ENCODE measurements at regions not wholly inside any gene's neighbourhood (a gene's known extent, or its start where the extent isn't known, plus 50 kb on each side); places are given as distances from the start of the nearest gene placed in this dataset.

DNA sequence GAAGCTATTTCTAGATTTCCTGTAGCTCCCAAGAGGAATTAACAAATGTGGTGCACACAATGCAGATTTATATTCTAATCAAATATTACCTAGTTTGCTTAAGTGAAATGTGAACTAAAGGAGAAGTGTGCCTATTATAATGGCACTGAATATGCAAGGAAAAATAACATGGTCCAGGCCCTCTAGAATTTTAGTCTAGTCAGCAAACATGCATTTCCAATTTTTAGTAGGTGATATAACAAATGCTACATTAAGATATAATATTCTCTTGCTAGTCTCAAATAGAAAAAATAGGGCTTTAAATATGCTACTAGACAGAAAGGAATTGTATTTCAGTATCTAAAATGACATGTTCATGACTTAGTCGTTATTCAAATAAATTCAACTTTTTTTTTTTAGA is 689.5 kb downstream of the TMEM182 start:
- BruUV-seq (replicated peaks), result no TSS peak
- POLR2A ChIA-PET, result no interaction called here
- ATAC-seq, result no peak

DNA sequence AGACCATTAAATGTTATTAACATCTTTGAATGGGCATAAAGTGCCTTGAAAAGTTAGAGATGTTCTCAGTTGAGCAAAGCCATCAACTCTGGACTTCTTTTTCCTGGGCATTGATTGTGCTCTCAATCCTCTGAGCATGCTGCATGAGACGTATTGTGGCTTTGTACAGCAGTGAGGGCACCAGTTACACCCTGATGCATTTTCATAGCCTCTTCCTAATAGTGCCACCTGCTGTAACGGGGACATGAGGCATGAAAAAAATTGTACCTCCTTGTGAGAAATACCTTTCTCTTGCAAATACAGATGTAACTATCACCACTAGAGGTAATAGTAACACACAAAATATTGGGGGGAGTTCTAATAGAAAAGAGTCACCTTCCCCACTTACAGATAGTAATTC is 697.5 kb downstream of the TMEM182 start:
- intact Hi-C loops (cut with micrococcal nuclease; ENCODE audit: unreplicated experiment) (no loop called here), in situ Hi-C loops (cut with HindIII; ENCODE audit: low pct_unique_long_range_greater_than_20kb, low sequenced_read_pairs) (no loop called here)
- Histone ChIP-seq H3K4me1 (ENCODE audit: control insufficient read depth, insufficient read depth, low read length) (no peaks in the 10 kb centered on the region), H3K27ac (ENCODE audit: low read length) (no peak overlapping the region), H3K36me3 (ENCODE audit: control insufficient read depth, insufficient read depth, low read length) (no peaks in the 10 kb centered on the region), H3K27me3 (ENCODE audit: control insufficient read depth, insufficient read depth, low read length) (no peaks in the 10 kb centered on the region), H3K9me3 (ENCODE audit: control insufficient read depth, insufficient read depth, low read depth, low read length) (no peaks in the 10 kb centered on the region), H3K4me3 (ENCODE audit: low read depth in 2 of 2, low read length in 2 of 2) (no peak overlapping the region)
- no peak for DNase-seq (ENCODE audit: low read depth, low spot score)
- no TSS peak for BruUV-seq (replicated peaks)
- TF ChIP-seq, protein P1, sequence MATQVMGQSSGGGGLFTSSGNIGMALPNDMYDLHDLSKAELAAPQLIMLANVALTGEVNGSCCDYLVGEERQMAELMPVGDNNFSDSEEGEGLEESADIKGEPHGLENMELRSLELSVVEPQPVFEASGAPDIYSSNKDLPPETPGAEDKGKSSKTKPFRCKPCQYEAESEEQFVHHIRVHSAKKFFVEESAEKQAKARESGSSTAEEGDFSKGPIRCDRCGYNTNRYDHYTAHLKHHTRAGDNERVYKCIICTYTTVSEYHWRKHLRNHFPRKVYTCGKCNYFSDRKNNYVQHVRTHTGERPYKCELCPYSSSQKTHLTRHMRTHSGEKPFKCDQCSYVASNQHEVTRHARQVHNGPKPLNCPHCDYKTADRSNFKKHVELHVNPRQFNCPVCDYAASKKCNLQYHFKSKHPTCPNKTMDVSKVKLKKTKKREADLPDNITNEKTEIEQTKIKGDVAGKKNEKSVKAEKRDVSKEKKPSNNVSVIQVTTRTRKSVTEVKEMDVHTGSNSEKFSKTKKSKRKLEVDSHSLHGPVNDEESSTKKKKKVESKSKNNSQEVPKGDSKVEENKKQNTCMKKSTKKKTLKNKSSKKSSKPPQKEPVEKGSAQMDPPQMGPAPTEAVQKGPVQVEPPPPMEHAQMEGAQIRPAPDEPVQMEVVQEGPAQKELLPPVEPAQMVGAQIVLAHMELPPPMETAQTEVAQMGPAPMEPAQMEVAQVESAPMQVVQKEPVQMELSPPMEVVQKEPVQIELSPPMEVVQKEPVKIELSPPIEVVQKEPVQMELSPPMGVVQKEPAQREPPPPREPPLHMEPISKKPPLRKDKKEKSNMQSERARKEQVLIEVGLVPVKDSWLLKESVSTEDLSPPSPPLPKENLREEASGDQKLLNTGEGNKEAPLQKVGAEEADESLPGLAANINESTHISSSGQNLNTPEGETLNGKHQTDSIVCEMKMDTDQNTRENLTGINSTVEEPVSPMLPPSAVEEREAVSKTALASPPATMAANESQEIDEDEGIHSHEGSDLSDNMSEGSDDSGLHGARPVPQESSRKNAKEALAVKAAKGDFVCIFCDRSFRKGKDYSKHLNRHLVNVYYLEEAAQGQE (IDR thresholded peaks at IDR 0.05; ENCODE audit: insufficient read depth in 1 of 2, low read depth in 2 of 2, low read length in 1 of 2), result no peak
- no peak for TF ChIP-seq SIN3A (IDR thresholded peaks at IDR 0.05; ENCODE audit: borderline replicate concordance, insufficient read depth, low read depth, low read length)
- TF ChIP-seq TCF7L2 (IDR thresholded peaks at IDR 0.05; ENCODE audit: low read depth, low read length), result no peak
- TF ChIP-seq POLR2AphosphoS5 (IDR thresholded peaks at IDR 0.05; ENCODE audit: low read depth, low read length), result no peak
- TF ChIP-seq, protein P2, sequence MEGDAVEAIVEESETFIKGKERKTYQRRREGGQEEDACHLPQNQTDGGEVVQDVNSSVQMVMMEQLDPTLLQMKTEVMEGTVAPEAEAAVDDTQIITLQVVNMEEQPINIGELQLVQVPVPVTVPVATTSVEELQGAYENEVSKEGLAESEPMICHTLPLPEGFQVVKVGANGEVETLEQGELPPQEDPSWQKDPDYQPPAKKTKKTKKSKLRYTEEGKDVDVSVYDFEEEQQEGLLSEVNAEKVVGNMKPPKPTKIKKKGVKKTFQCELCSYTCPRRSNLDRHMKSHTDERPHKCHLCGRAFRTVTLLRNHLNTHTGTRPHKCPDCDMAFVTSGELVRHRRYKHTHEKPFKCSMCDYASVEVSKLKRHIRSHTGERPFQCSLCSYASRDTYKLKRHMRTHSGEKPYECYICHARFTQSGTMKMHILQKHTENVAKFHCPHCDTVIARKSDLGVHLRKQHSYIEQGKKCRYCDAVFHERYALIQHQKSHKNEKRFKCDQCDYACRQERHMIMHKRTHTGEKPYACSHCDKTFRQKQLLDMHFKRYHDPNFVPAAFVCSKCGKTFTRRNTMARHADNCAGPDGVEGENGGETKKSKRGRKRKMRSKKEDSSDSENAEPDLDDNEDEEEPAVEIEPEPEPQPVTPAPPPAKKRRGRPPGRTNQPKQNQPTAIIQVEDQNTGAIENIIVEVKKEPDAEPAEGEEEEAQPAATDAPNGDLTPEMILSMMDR (IDR thresholded peaks at IDR 0.05), result no peak
- ChIA-PET POLR2A (no interaction called here), CTCF (no interaction called here)
- ATAC-seq, result no peak

More for the DNA sequence above, 689.5 kb downstream of the TMEM182 start:
- in situ Hi-C loops (cut with HindIII; ENCODE audit: low pct_unique_long_range_greater_than_20kb, low sequenced_read_pairs), result no loop called here
- Histone ChIP-seq H3K27me3 (ENCODE audit: control insufficient read depth, insufficient read depth, low read length) (no peaks in the 10 kb centered on the region), H3K9me3 (ENCODE audit: control insufficient read depth, insufficient read depth, low read depth, low read length) (no peaks in the 10 kb centered on the region), H3K4me1 (ENCODE audit: control insufficient read depth, insufficient read depth, low read length) (no peaks in the 10 kb centered on the region), H3K27ac (ENCODE audit: low read length) (no peak overlapping the region), H3K36me3 (ENCODE audit: control insufficient read depth, insufficient read depth, low read length) (no peaks in the 10 kb centered on the region), H3K4me3 (ENCODE audit: low read depth in 2 of 2, low read length in 2 of 2) (no peak overlapping the region)
- intact Hi-C loops (cut with micrococcal nuclease; ENCODE audit: unreplicated experiment), result no loop called here
- CTCF ChIA-PET, result no interaction called here
- no peak for DNase-seq (ENCODE audit: low read depth, low spot score)
- no peak for TF ChIP-seq TCF7L2 (IDR thresholded peaks at IDR 0.05; ENCODE audit: low read depth, low read length)
- TF ChIP-seq, protein P2 (IDR thresholded peaks at IDR 0.05), result no peak

DNA sequence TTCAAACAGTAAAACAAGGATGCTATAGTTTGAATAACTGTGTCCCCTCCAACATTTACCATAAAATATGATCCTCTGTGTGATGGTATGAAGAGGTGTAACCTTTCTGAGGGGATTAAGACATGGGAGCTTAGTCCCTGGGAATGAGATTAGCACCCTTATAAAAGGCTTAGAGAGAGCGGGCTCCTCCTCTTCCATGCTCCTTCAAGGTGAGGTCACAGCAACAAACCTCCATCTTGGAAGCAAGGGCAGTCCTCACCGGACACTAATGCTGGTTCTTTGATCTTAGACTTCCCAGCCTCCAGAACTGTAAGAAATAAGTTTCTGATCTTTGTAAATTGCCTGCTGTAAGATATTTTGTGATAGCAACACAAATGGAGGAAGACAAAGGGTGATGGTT is 700.3 kb downstream of the TMEM182 start:
- Histone ChIP-seq H3K36me3 (ENCODE audit: control insufficient read depth, insufficient read depth, low read length) (no peaks in the 10 kb centered on the region), H3K4me1 (ENCODE audit: control insufficient read depth, insufficient read depth, low read length) (no peaks in the 10 kb centered on the region), H3K27me3 (ENCODE audit: control insufficient read depth, insufficient read depth, low read length) (no peaks in the 10 kb centered on the region), H3K9me3 (ENCODE audit: control insufficient read depth, insufficient read depth, low read depth, low read length) (no peaks in the 10 kb centered on the region), H3K4me3 (ENCODE audit: low read depth in 2 of 2, low read length in 2 of 2) (no peak overlapping the region), H3K27ac (ENCODE audit: low read length) (no peak overlapping the region)
- CTCF ChIA-PET, result no interaction called here
- in situ Hi-C loops (cut with HindIII; ENCODE audit: low pct_unique_long_range_greater_than_20kb, low sequenced_read_pairs), result no loop called here
- intact Hi-C loops (cut with micrococcal nuclease; ENCODE audit: unreplicated experiment), result no loop called here
- TF ChIP-seq, protein P1 (IDR thresholded peaks at IDR 0.05; ENCODE audit: insufficient read depth in 1 of 2, low read depth in 2 of 2, low read length in 1 of 2), result no peak
- TF ChIP-seq, protein P2 (IDR thresholded peaks at IDR 0.05), result no peak
- no peak for TF ChIP-seq POLR2AphosphoS5 (IDR thresholded peaks at IDR 0.05; ENCODE audit: low read depth, low read length)
- TF ChIP-seq SIN3A (IDR thresholded peaks at IDR 0.05; ENCODE audit: borderline replicate concordance, insufficient read depth, low read depth, low read length), result no peak
- POLR2A ChIA-PET, result no interaction called here
- ATAC-seq (no peak), DNase-seq (ENCODE audit: low read depth, low spot score) (no peak)
- no TSS peak for BruUV-seq (replicated peaks)

Measured in Panc1 (cell line).